Esophagus squamous epithelium (tissue), 5 donors: ENCODE measurements at regions not wholly inside any gene's neighbourhood (a gene's known extent, or its start where the extent isn't known, plus 50 kb on each side); places are given as distances from the start of the nearest gene placed in this dataset.

Experiments used
- DNase-seq: peaks from one replicate; lab custom pipeline; 2025; lab: John Stamatoyannopoulos, UW
- H3K27ac ChIP-seq, 4 donors: fragments of 200-600 bp; sonication (generic); one replicate each; pipeline ENCODE4 v1.5.1; 2016 to 2019; ENCODE audit warnings: mild to moderate bottlenecking in 1 of 4
- H3K27me3 ChIP-seq, 4 donors: fragments of 200-600 bp; sonication (generic); 1 replicate in 3 of 4; 2 replicates in 1 of 4; pipeline versions ENCODE4 v1.5.1 to v1.6.0; 2017 to 2021; ENCODE audit warnings: antibody characterized with exemption in 1 of 4
- H3K36me3 ChIP-seq, 3 donors: fragments of 200-600 bp; sonication (generic); one replicate each; pipeline ENCODE4 v1.5.1; 2016 to 2019
- H3K4me1 ChIP-seq, 3 donors: fragments of 200-600 bp; sonication (generic); one replicate each; pipeline ENCODE4 v1.5.1; 2017 to 2019
- H3K4me3 ChIP-seq, 4 donors: fragments of 200-600 bp; sonication (generic); 1 replicate in 3 of 4; 2 replicates in 1 of 4; pipeline ENCODE4 v1.5.1; 2016 to 2019; ENCODE audit warnings: mild to moderate bottlenecking in 2 of 4, moderate library complexity in 1 of 4
- H3K9me3 ChIP-seq, 3 donors: fragments of 200-600 bp; sonication (generic); one replicate each; pipeline ENCODE4 v1.5.1; 2016 to 2019
- POLR2A ChIP-seq, 4 donors: fragments of 450-650 bp; IDR thresholded peaks; one replicate each; pipeline ENCODE4 v1.6.1; 2017; ENCODE audit warnings: antibody characterized with exemption in 4 of 4, mild to moderate bottlenecking in 4 of 4, moderate library complexity in 3 of 4
- WGBS, 2 donors: methylation state at CpG; one replicate each; pipeline ENCODE4 v1.1.5; 2018; 5-methylcytosine and 5-hydroxymethylcytosine counted together
- intact Hi-C: fragments of 100-400 bp; cut with DNase I; formaldehyde crosslinking; loops from one replicate; pipeline ENCODE4 v1.15.0; 2022
- TF ChIP-seq, protein P1 (sequence below), 6 experiments: fragments of 450-650 bp in 4 of 6; fragments of 200-600 bp in 2 of 6; sonication (generic) in 2 of 6; IDR thresholded peaks; one replicate each; pipeline ENCODE4 v1.5.1; 2016 to 2019; ENCODE audit warnings: antibody characterized with exemption in 6 of 6, mild to moderate bottlenecking in 4 of 6, moderate library complexity in 4 of 6
- donor health status: DM: yes; HTN: yes; CAD: no.

DNA sequence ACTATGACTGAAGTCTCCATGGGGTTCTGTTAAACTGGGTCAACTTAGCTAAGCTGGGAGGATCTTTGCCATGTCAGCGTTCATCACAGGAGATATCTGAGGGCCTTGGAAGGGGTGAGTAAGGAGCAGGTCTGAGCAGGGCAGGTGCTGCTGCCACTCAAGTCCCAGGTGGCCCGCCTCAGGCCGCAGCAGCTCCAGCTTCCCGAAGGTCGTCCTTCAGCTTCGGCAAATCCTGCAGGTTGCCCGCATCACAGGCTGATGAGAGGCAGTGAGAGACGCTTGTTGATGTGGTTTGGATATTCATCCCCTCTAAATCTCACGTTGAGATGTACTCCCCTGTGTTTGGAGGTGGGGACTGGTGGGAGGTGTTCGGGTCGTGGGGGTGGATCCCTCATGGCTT, 166.6 kb downstream of the VAPA start:
- H3K9me3 ChIP-seq, result peaks cover 0 to 18% (median 10%) of the 10 kb centered on the region in 3 donors
- peaks cover 0 to 7% (median 0%) of the 10 kb centered on the region in 3 donors for H3K4me1 ChIP-seq
- H3K4me3 ChIP-seq, result no peak overlapping the region
- no peak overlapping the region for H3K27ac ChIP-seq
- no peak for DNase-seq
- TF ChIP-seq POLR2A (IDR thresholded peaks at IDR 0.05), result no peak
- TF ChIP-seq, protein P1, sequence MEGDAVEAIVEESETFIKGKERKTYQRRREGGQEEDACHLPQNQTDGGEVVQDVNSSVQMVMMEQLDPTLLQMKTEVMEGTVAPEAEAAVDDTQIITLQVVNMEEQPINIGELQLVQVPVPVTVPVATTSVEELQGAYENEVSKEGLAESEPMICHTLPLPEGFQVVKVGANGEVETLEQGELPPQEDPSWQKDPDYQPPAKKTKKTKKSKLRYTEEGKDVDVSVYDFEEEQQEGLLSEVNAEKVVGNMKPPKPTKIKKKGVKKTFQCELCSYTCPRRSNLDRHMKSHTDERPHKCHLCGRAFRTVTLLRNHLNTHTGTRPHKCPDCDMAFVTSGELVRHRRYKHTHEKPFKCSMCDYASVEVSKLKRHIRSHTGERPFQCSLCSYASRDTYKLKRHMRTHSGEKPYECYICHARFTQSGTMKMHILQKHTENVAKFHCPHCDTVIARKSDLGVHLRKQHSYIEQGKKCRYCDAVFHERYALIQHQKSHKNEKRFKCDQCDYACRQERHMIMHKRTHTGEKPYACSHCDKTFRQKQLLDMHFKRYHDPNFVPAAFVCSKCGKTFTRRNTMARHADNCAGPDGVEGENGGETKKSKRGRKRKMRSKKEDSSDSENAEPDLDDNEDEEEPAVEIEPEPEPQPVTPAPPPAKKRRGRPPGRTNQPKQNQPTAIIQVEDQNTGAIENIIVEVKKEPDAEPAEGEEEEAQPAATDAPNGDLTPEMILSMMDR (IDR thresholded peaks at IDR 0.05), result no peak
- 85 to 94% methylated on average over 8 to 11 of the region's 11 CpGs for WGBS, 2 donors
- H3K27me3 ChIP-seq, result no peaks in the 10 kb centered on the region
- no peaks in the 10 kb centered on the region for H3K36me3 ChIP-seq
- intact Hi-C loops, result no loop called here

DNA sequence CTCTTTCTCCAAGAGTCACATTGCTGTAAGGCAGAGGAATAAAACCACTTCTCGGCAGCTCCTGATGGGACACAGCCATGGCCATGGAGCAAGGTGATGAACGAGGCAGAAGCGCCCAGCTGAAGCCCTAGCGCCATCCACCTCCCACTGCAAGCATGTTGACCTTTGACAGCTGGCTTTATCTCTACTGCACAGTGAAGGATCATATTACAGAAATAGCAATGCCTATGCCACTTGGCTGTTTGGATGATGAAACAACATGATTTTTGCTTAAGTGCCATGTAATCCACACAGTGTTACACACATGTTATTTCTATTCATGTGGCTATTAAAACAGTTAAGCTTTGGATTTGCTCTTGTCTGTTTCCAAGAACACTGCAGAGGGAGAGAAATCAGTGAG, 167.7 kb downstream of the VAPA start:
- 65 to 82% methylated on average over 4 of the region's 4 CpGs for WGBS, 2 donors
- no peaks in the 10 kb centered on the region for H3K36me3 ChIP-seq
- DNase-seq, result no peak
- H3K9me3 ChIP-seq, result peaks cover 0 to 18% (median 10%) of the 10 kb centered on the region in 3 donors
- no peaks in the 10 kb centered on the region for H3K27me3 ChIP-seq
- peaks cover 6 to 18% (median 8%) of the 10 kb centered on the region in 3 donors for H3K4me1 ChIP-seq
- H3K27ac ChIP-seq, result no peak overlapping the region
- no peak overlapping the region for H3K4me3 ChIP-seq
- TF ChIP-seq, protein P1 (IDR thresholded peaks at IDR 0.05), result no peak
- TF ChIP-seq POLR2A (IDR thresholded peaks at IDR 0.05), result no peak
- intact Hi-C loops, result no loop called here

DNA sequence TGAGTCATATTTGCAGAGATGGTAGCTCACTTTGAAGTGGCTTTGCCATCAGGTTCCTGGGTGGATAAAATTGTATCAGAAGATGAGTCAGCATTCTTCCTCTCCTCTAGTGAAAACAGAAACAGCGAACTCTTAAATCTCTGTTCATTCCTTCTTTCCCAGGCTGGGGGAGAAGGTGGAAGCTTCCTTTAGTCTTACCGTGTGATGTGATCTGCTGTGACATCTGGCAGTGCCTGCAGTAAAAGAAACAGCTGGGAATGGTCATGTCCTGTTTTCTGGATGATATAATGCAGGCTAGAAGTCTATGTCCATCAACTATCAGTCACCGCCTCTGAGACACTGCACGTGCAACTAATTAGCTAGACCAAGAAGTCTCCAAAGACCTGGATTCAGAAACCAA, 171.6 kb downstream of the VAPA start:
- TF ChIP-seq, protein P1 (IDR thresholded peaks at IDR 0.05), result no peak
- no peak for TF ChIP-seq POLR2A (IDR thresholded peaks at IDR 0.05)
- no peaks in the 10 kb centered on the region for H3K27me3 ChIP-seq
- no peak overlapping the region for H3K4me3 ChIP-seq
- peaks cover 9 to 34% (median 12%) of the 10 kb centered on the region in 3 donors for H3K4me1 ChIP-seq
- peaks cover 0 to 18% (median 10%) of the 10 kb centered on the region in 3 donors for H3K9me3 ChIP-seq
- WGBS, 2 donors, result 74 to 87% methylated on average over 4 of the region's 4 CpGs
- no peak overlapping the region for H3K27ac ChIP-seq
- no peaks in the 10 kb centered on the region for H3K36me3 ChIP-seq
- DNase-seq, result no peak
- intact Hi-C loops, result no loop called here

DNA sequence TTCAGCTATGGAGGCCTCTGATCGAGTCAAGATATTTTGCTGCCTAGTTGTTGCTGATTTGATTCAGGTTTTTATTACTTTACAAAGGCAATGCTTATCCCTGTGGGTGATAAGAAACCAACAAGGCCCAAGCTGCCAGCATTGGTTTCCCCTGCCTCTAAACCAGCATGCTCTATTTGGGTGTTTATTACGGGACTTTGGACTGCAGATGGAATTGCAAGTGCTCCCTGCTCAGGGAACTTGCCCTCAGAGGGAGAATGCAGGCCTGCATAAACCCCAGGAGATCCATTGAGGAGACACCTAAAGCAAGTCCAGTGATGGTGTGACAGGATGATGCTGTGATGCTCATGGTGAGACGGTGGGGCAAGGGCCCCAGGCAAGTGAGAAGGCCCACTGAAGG, 172.1 kb downstream of the VAPA start:
- H3K27ac ChIP-seq, result no peak overlapping the region
- no peaks in the 10 kb centered on the region for H3K27me3 ChIP-seq
- intact Hi-C loops, result no loop called here
- H3K9me3 ChIP-seq, result peaks cover 0 to 18% (median 10%) of the 10 kb centered on the region in 3 donors
- no peak for DNase-seq
- H3K4me1 ChIP-seq, result peaks cover 9 to 34% (median 12%) of the 10 kb centered on the region in 3 donors
- H3K36me3 ChIP-seq, result no peaks in the 10 kb centered on the region
- 77 to 84% methylated on average over 2 to 3 of the region's 3 CpGs for WGBS, 2 donors
- no peak for TF ChIP-seq POLR2A (IDR thresholded peaks at IDR 0.05)
- no peak overlapping the region for H3K4me3 ChIP-seq

DNA sequence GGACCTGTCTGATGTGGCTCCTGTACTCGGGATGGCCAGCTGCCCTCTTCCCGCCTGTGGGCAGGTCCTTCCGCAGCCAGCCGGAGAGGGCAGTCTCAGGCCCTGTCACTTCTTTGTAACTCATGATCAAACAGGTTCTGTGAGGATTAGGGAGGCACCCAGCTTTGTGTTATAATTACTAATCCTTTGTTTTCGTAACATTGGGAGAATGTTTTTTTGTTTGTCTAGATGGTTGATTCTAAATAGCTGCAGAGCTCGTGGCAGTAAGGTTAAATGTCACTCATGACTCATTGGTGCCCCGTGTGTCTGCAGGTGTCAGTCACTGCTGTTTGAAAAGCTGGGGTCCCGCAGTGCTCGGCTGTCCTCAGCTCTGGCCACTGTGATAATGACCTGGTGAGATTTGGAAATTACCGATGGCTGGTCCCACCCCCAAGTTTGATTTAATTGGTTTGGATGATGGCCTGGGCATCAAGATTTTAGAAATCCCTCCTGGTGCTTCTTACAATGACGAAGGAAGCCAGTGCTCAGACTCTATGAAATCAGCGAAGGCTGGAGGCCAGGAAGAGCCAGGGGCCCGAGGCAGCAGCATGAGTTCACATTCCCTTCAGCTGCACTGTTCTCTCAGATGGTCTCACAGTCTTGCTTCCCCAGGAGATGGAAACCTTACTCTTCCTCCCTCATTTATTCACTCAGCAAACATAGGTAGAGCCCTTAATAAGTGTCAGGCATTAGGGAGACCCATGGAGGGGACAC, 172.8 kb downstream of the VAPA start:
- Histone ChIP-seq H3K27ac (no peak overlapping the region), H3K4me3 (no peak overlapping the region), H3K4me1 (peaks cover 9 to 34% (median 12%) of the 10 kb centered on the region in 3 donors), H3K27me3 (no peaks in the 10 kb centered on the region), H3K36me3 (no peaks in the 10 kb centered on the region), H3K9me3 (peaks cover 0 to 18% (median 10%) of the 10 kb centered on the region in 3 donors)
- no peak for DNase-seq
- intact Hi-C loops, result no loop called here
- no peak for TF ChIP-seq POLR2A (IDR thresholded peaks at IDR 0.05)
- TF ChIP-seq, protein P1 (IDR thresholded peaks at IDR 0.05), result no peak
- WGBS, 2 donors, result 58 to 71% methylated on average over 12 to 13 of the region's 13 CpGs
